SK-N-SH (cell line): ENCODE measurements at regions not wholly inside any gene's neighbourhood (a gene's known extent, or its start where the extent isn't known, plus 50 kb on each side); places are given as distances from the start of the nearest gene placed in this dataset.
"Not testable (repeated sequence)": the region's sequence is repeated elsewhere in the genome, so short reads cannot be mapped to it uniquely, and the experiment has no call there.

Experiments used
- CTCF ChIA-PET: fragments of 300-600, 350-600 bp; formaldehyde crosslinking; extraction: SDS; loops from one replicate; lab custom pipeline; 2021; lab: Yijun Ruan, JAX
- POLR2A ChIA-PET: fragments of 350-600 bp; sonication (Branson Sonifier 250); formaldehyde crosslinking; extraction: SDS; loops from one replicate; lab custom pipeline; 2020; ENCODE audit warnings: antibody characterized with exemption, inconsistent platforms; lab: Yijun Ruan, JAX
- DNase-seq: peaks from one replicate; pipeline ENCODE4 v3.0.0; 2012
- H2AFZ ChIP-seq: fragments of 200-600 bp; sonication (generic); 2 replicates; pipeline ENCODE4 v1.8.1; 2016; ENCODE audit warnings: antibody characterized with exemption, mild to moderate bottlenecking, low read depth
- H3F3A ChIP-seq: fragments of 200-600 bp; sonication (generic); replicated peaks from 2 replicates; pipeline ENCODE3; 2016; ENCODE audit warnings: antibody characterized with exemption, mild to moderate bottlenecking; ENCODE audit not compliant: insufficient read depth
- H3K27ac ChIP-seq, 2 experiments: fragments of 200-500 bp in 1 of 2; fragments of 200-600 bp in 1 of 2; sonication (Bioruptor generic) in 1 of 2; sonication (generic), shearing (Covaris generic) in 1 of 2; 2 replicates each; pipeline versions ENCODE4 v1.5.1 to v1.6.1; 2014 to 2016; ENCODE audit warnings: low read depth in 2 of 2, inconsistent platforms in 1 of 2, low read length in 1 of 2, mild to moderate bottlenecking in 1 of 2, mixed read lengths in 1 of 2
- H3K27me3 ChIP-seq: fragments of 200-600 bp; sonication (generic), shearing (Covaris generic); 2 replicates; pipeline ENCODE4 v1.6.1; 2016; ENCODE audit warnings: mixed run types; ENCODE audit not compliant: insufficient read depth
- H3K36me3 ChIP-seq, 2 experiments: fragments of 200-500 bp in 1 of 2; fragments of 200-600 bp in 1 of 2; sonication (Bioruptor generic) in 1 of 2; sonication (generic) in 1 of 2; replicated peaks in 1 of 2; 2 replicates each; pipeline versions ENCODE3 to v1.5.1; 2014 to 2016; ENCODE audit warnings: low read length in 1 of 2, mild to moderate bottlenecking in 1 of 2; ENCODE audit not compliant: insufficient read depth in 2 of 2, control insufficient read depth in 1 of 2
- H3K4me1 ChIP-seq, 2 experiments: fragments of 200-500 bp in 1 of 2; fragments of 200-600 bp in 1 of 2; sonication (Bioruptor generic) in 1 of 2; sonication (generic), shearing (Covaris generic) in 1 of 2; 2 replicates each; pipeline versions ENCODE4 v1.5.1 to v1.6.1; 2014 to 2016; ENCODE audit warnings: low read depth in 1 of 2, low read length in 1 of 2, mixed run types in 1 of 2; ENCODE audit not compliant: insufficient read depth in 2 of 2, control insufficient read depth in 1 of 2
- H3K4me2 ChIP-seq: fragments of 200-600 bp; sonication (generic), shearing (Covaris generic); 2 replicates; pipeline ENCODE4 v1.6.1; 2017; ENCODE audit warnings: mixed run types
- H3K4me3 ChIP-seq, 2 experiments: fragments of 200-500 bp in 1 of 2; fragments of 200-600 bp in 1 of 2; sonication (Bioruptor generic) in 1 of 2; sonication (generic), shearing (Covaris generic) in 1 of 2; 2 replicates each; pipeline versions ENCODE4 v1.5.1 to v1.8.1; 2014 to 2016; ENCODE audit warnings: low read depth in 2 of 2, inconsistent platforms in 1 of 2, low read length in 1 of 2, mild to moderate bottlenecking in 1 of 2, mixed read lengths in 1 of 2, moderate library complexity in 1 of 2
- H3K79me2 ChIP-seq: fragments of 200-600 bp; sonication (generic); 2 replicates; pipeline ENCODE4 v1.8.1; 2017; ENCODE audit warnings: mild to moderate bottlenecking; ENCODE audit not compliant: insufficient read depth
- H3K9ac ChIP-seq: fragments of 200-600 bp; sonication (generic); 2 replicates; pipeline ENCODE4 v1.6.1; 2017; ENCODE audit warnings: mixed run types
- H3K9me2 ChIP-seq: fragments of 200-600 bp; sonication (generic); 2 replicates; pipeline ENCODE4 v1.6.1; 2017; ENCODE audit warnings: mixed run types
- H3K9me3 ChIP-seq: fragments of 200-600 bp; sonication (generic); 2 replicates; pipeline ENCODE4 v1.6.1; 2017; ENCODE audit warnings: mixed run types, mild to moderate bottlenecking, moderate library complexity
- H4K20me1 ChIP-seq: fragments of 200-600 bp; sonication (generic); 2 replicates; pipeline ENCODE4 v1.6.1; 2017; ENCODE audit warnings: mild to moderate bottlenecking, mixed run types; ENCODE audit not compliant: insufficient read depth
- CHD2 ChIP-seq: fragments of 150-350 bp; IDR thresholded peaks from 2 replicates; pipeline ENCODE4 v1.6.1; 2018; ENCODE audit warnings: low read length; ENCODE audit not compliant: partially characterized antibody
- FOSL2 ChIP-seq: IDR thresholded peaks from 2 replicates; pipeline ENCODE4 v1.4.0; 2012; ENCODE audit warnings: low read depth, mild to moderate bottlenecking, moderate library complexity, borderline replicate concordance
- GABPA ChIP-seq: IDR thresholded peaks from 2 replicates; pipeline ENCODE4 v1.4.0; 2012; ENCODE audit warnings: low read depth, mild to moderate bottlenecking
- IRF3 ChIP-seq: fragments of 150-350 bp; IDR thresholded peaks from 2 replicates; pipeline ENCODE4 v1.6.1; 2016; ENCODE audit warnings: mild to moderate bottlenecking, low read depth, low read length
- MAX ChIP-seq: IDR thresholded peaks from 2 replicates; pipeline ENCODE4 v1.4.0; 2012; ENCODE audit warnings: low read depth
- MEF2A ChIP-seq: IDR thresholded peaks from 2 replicates; pipeline ENCODE4 v1.4.0; 2012; ENCODE audit warnings: low read depth, borderline replicate concordance
- NFIC ChIP-seq: IDR thresholded peaks from 2 replicates; pipeline ENCODE4 v1.4.0; 2012; ENCODE audit warnings: borderline replicate concordance
- NRF1 ChIP-seq: IDR thresholded peaks from 2 replicates; pipeline ENCODE4 v1.6.1; 2012; ENCODE audit warnings: low read depth, mild to moderate bottlenecking, low read length
- PBX3 ChIP-seq: IDR thresholded peaks from 2 replicates; pipeline ENCODE4; 2012
- RAD21 ChIP-seq: IDR thresholded peaks from 2 replicates; pipeline ENCODE4 v1.6.1; 2012; ENCODE audit warnings: mild to moderate bottlenecking, low read length
- REST ChIP-seq: IDR thresholded peaks from 2 replicates; pipeline ENCODE4 v1.6.1; 2012; ENCODE audit warnings: mild to moderate bottlenecking, low read depth, low read length, moderate library complexity
- SIN3A ChIP-seq: IDR thresholded peaks from 2 replicates; pipeline ENCODE4 v1.6.1; 2012; ENCODE audit warnings: low read depth, mild to moderate bottlenecking, low read length, moderate library complexity, borderline replicate concordance
- SMC3 ChIP-seq: IDR thresholded peaks from 2 replicates; pipeline ENCODE4 v1.6.1; 2012; ENCODE audit warnings: low read depth, low read length, improper control_type of control experiment
- TEAD4 ChIP-seq: IDR thresholded peaks from 2 replicates; pipeline ENCODE4 v1.4.0; 2012; ENCODE audit warnings: mild to moderate bottlenecking, borderline replicate concordance; ENCODE audit not compliant: insufficient read depth
- WGBS: methylation state at CpG from one replicate; pipeline ENCODE4 v1.1.6; 2017; ENCODE audit warnings: low lambda C conversion rate; 5-methylcytosine and 5-hydroxymethylcytosine counted together
- TF ChIP-seq, protein P1 (sequence below): fragments of 200-600 bp; sonication (generic); IDR thresholded peaks from 2 replicates; pipeline ENCODE4 v1.6.1; 2017; ENCODE audit warnings: antibody characterized with exemption, mild to moderate bottlenecking, moderate library complexity
- TF ChIP-seq, protein P2 (sequence below): fragments of 150-350 bp; IDR thresholded peaks from 2 replicates; pipeline ENCODE4 v1.6.1; 2017; ENCODE audit warnings: antibody characterized with exemption, low read length, low read depth, borderline replicate concordance

DNA sequence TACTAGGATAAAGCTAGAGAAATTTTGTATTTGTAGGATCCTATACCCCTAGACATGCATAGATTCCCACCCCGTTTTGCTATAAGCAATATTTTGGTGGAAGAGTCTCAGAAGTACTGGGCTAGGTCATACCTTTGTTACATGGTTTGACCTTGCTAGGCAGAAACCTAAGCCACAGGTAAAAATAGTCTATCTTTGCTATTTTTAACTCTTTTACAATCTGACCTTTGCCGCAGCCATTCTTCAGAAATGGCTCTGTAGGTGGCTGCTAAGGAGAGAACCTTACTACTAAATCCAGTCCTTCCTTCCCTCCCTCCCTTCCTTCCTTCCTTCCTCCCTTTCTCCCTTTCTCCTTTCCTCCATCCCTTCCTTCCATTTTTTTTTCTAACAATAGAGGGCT is 242.9 kb upstream of the SEL1L start (continued):
- TF ChIP-seq PBX3 (no peak), GABPA (no peak), FOSL2 (no peak)

GRCh38 chr14:81781798-81782197 is 248.1 kb upstream of the SEL1L start:
- H3K9me3 ChIP-seq, H2AFZ ChIP-seq, H3K4me2 ChIP-seq, H3F3A ChIP-seq, H3K4me1 ChIP-seq, CTCF ChIA-PET, H3K79me2 ChIP-seq, H3K27ac ChIP-seq, DNase-seq, H3K9ac ChIP-seq, H3K27me3 ChIP-seq, H3K9me2 ChIP-seq, H4K20me1 ChIP-seq, POLR2A ChIA-PET, H3K36me3 ChIP-seq, H3K4me3 ChIP-seq: not testable (repeated sequence)
- WGBS = 8% methylated on average over 7 of the region's 7 CpGs

DNA sequence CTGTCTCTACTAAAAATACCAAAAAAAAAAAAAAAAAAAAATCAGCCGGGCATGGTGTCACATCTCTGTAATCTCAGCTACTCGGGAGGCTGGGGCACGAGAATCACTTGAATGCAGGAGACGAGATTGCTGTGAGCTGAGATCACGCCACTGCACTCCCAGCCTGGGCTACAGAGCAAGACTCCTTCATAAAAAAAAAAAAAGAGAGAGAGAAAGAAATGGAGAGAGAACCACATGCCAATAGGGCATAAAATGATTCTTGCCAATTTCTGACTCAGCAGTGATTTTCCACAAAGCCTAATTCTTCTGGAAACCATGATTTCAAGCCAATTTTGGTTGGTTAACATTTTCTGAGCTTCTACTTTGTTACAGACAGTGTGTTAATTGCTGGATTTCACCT is 250.4 kb upstream of the SEL1L start:
- Histone ChIP-seq H3K4me1 (no peaks in the 10 kb centered on the region), H3K9me2 (no peaks in the 10 kb centered on the region), H3K27ac (no peak overlapping the region), H2AFZ (no peak overlapping the region), H3K36me3 (no peaks in the 10 kb centered on the region), H3K9me3 (no peaks in the 10 kb centered on the region; the same call in 1 of the 2 replicates), H3K4me2 (no peak overlapping the region), H4K20me1 (no peaks in the 10 kb centered on the region), H3F3A (no peaks in the 10 kb centered on the region), H3K4me3 (no peak overlapping the region), H3K9ac (no peak overlapping the region), H3K27me3 (no peaks in the 10 kb centered on the region), H3K79me2 (no peaks in the 10 kb centered on the region)
- no peak for DNase-seq
- ChIA-PET POLR2A (no interaction called here), CTCF (no interaction called here)
- 2% methylated on average over 5 of the region's 5 CpGs for WGBS
- no peak for TF ChIP-seq MEF2A
- TF ChIP-seq NRF1 = no peak
- TF ChIP-seq CHD2 = no peak
- no peak for TF ChIP-seq SIN3A
- no peak for TF ChIP-seq REST
- no peak for TF ChIP-seq NFIC
- no peak for TF ChIP-seq RAD21
- no peak for TF ChIP-seq TEAD4
- TF ChIP-seq IRF3 = no peak
- no peak for TF ChIP-seq MAX
- TF ChIP-seq, protein P1, sequence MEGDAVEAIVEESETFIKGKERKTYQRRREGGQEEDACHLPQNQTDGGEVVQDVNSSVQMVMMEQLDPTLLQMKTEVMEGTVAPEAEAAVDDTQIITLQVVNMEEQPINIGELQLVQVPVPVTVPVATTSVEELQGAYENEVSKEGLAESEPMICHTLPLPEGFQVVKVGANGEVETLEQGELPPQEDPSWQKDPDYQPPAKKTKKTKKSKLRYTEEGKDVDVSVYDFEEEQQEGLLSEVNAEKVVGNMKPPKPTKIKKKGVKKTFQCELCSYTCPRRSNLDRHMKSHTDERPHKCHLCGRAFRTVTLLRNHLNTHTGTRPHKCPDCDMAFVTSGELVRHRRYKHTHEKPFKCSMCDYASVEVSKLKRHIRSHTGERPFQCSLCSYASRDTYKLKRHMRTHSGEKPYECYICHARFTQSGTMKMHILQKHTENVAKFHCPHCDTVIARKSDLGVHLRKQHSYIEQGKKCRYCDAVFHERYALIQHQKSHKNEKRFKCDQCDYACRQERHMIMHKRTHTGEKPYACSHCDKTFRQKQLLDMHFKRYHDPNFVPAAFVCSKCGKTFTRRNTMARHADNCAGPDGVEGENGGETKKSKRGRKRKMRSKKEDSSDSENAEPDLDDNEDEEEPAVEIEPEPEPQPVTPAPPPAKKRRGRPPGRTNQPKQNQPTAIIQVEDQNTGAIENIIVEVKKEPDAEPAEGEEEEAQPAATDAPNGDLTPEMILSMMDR = no peak
- no peak for TF ChIP-seq SMC3
- TF ChIP-seq, protein P2, sequence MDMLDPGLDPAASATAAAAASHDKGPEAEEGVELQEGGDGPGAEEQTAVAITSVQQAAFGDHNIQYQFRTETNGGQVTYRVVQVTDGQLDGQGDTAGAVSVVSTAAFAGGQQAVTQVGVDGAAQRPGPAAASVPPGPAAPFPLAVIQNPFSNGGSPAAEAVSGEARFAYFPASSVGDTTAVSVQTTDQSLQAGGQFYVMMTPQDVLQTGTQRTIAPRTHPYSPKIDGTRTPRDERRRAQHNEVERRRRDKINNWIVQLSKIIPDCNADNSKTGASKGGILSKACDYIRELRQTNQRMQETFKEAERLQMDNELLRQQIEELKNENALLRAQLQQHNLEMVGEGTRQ = no peak
